ENCODE measurements at regions not wholly inside any gene's neighbourhood (a gene's known extent, or its start where the extent isn't known, plus 50 kb on each side); places are given as distances from the start of the nearest gene placed in this dataset.

GRCh38 chr12:77606348-77606747, 224.3 kb upstream of the NAV3 start:
- H3K27ac ChIP-seq: no peak overlapping the region
- H3K36me3 ChIP-seq (replicated peaks in 1 of 2; ENCODE audit: insufficient read depth in 1 of 2, low read depth in 2 of 2): no peaks in the 10 kb centered on the region
- no peak overlapping the region for H3K4me3 ChIP-seq
- H3K4me1 ChIP-seq: no peaks in the 10 kb centered on the region
- no peaks in the 10 kb centered on the region for H3K27me3 ChIP-seq
- no peak for ATAC-seq
- intact Hi-C loops (cut with DNase I): no loop called here
- no peak for DNase-seq
- TF ChIP-seq, protein P1, sequence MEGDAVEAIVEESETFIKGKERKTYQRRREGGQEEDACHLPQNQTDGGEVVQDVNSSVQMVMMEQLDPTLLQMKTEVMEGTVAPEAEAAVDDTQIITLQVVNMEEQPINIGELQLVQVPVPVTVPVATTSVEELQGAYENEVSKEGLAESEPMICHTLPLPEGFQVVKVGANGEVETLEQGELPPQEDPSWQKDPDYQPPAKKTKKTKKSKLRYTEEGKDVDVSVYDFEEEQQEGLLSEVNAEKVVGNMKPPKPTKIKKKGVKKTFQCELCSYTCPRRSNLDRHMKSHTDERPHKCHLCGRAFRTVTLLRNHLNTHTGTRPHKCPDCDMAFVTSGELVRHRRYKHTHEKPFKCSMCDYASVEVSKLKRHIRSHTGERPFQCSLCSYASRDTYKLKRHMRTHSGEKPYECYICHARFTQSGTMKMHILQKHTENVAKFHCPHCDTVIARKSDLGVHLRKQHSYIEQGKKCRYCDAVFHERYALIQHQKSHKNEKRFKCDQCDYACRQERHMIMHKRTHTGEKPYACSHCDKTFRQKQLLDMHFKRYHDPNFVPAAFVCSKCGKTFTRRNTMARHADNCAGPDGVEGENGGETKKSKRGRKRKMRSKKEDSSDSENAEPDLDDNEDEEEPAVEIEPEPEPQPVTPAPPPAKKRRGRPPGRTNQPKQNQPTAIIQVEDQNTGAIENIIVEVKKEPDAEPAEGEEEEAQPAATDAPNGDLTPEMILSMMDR (IDR thresholded peaks at IDR 0.05): no peak
- no peak for TF ChIP-seq POLR2A (IDR thresholded peaks at IDR 0.05)
- no peaks in the 10 kb centered on the region for H3K9me3 ChIP-seq

GRCh38 chr12:77603946-77604345, 226.7 kb upstream of the NAV3 start:
- Histone ChIP-seq H3K36me3 (replicated peaks in 1 of 2; ENCODE audit: insufficient read depth in 1 of 2, low read depth in 2 of 2) (no peaks in the 10 kb centered on the region), H3K4me3 (no peak overlapping the region), H3K27me3 (no peaks in the 10 kb centered on the region), H3K9me3 (no peaks in the 10 kb centered on the region), H3K27ac (no peak overlapping the region), H3K4me1 (peaks cover 13% of the 10 kb centered on the region)
- no peak for ATAC-seq
- TF ChIP-seq, protein P1 (IDR thresholded peaks at IDR 0.05): no peak
- TF ChIP-seq POLR2A (IDR thresholded peaks at IDR 0.05): no peak
- no peak for DNase-seq
- intact Hi-C loops (cut with DNase I): no loop called here

GRCh38 chr12:77601069-77601468, 229.6 kb upstream of the NAV3 start:
- H3K27ac ChIP-seq: no peak overlapping the region
- 68 to 80% methylated on average over 2 of the region's 2 CpGs for WGBS, 2 donors
- no peak overlapping the region for H3K4me3 ChIP-seq
- peaks cover 13% of the 10 kb centered on the region for H3K4me1 ChIP-seq
- DNase-seq (no peak), ATAC-seq (no peak)
- no peak for TF ChIP-seq POLR2A (IDR thresholded peaks at IDR 0.05)
- TF ChIP-seq, protein P1 (IDR thresholded peaks at IDR 0.05): no peak
- no peaks in the 10 kb centered on the region for H3K36me3 ChIP-seq (replicated peaks in 1 of 2; ENCODE audit: insufficient read depth in 1 of 2, low read depth in 2 of 2)
- H3K9me3 ChIP-seq: no peaks in the 10 kb centered on the region
- intact Hi-C loops (cut with DNase I): no loop called here
- no peaks in the 10 kb centered on the region for H3K27me3 ChIP-seq

DNA sequence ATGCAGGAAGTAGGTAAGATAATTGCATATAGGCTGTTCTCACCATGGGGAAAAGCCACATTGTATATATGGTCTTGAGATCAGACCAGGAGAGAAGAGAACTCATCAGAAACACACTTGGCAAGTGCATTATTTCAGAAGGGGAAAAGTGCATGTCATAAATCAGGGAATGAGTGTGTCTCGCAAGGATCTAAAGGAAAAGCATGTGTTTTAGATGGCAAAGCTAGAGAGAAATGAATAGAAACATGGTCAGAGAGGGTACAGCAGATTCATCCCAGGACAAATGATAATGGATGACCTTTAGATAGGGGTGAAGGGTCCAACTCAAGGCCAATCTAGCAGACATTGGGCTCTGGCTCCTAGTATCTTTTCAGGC, 230.2 kb upstream of the NAV3 start:
- H3K4me1 ChIP-seq: peaks cover 13% of the 10 kb centered on the region
- no peaks in the 10 kb centered on the region for H3K27me3 ChIP-seq
- DNase-seq: no peak
- H3K4me3 ChIP-seq: no peak overlapping the region
- TF ChIP-seq, protein P1 (IDR thresholded peaks at IDR 0.05): no peak
- no peak for TF ChIP-seq POLR2A (IDR thresholded peaks at IDR 0.05)
- no peak for ATAC-seq
- H3K9me3 ChIP-seq: no peaks in the 10 kb centered on the region
- no peaks in the 10 kb centered on the region for H3K36me3 ChIP-seq (replicated peaks in 1 of 2; ENCODE audit: insufficient read depth in 1 of 2, low read depth in 2 of 2)
- H3K27ac ChIP-seq: no peak overlapping the region
- 61 to 69% methylated on average over 1 of the region's 1 CpG for WGBS, 2 donors
- intact Hi-C loops (cut with DNase I): no loop called here

- no peak overlapping the region for H3K27ac ChIP-seq
- H3K4me3 ChIP-seq: no peak overlapping the region
- DNase-seq (no peak), ATAC-seq (peak; percentile 68)
- no peaks in the 10 kb centered on the region for H3K36me3 ChIP-seq (replicated peaks in 1 of 2; ENCODE audit: insufficient read depth in 1 of 2, low read depth in 2 of 2)
- no peaks in the 10 kb centered on the region for H3K27me3 ChIP-seq
- H3K4me1 ChIP-seq: peaks cover 13% of the 10 kb centered on the region
- no peak for TF ChIP-seq POLR2A (IDR thresholded peaks at IDR 0.05)
- TF ChIP-seq, protein P1 (IDR thresholded peaks at IDR 0.05): no peak
- H3K9me3 ChIP-seq: no peaks in the 10 kb centered on the region
- intact Hi-C loops (cut with DNase I): no loop called here
Measured at GRCh38 chr12:77599782-77600467, 230.8 kb upstream of the NAV3 start.
